ENCODE measurements at regions not wholly inside any gene's neighbourhood (a gene's known extent, or its start where the extent isn't known, plus 50 kb on each side); places are given as distances from the start of the nearest gene placed in this dataset.
A peak's percentile ranks its signal among the peaks of the same experiment; 100 is the strongest.

DNA sequence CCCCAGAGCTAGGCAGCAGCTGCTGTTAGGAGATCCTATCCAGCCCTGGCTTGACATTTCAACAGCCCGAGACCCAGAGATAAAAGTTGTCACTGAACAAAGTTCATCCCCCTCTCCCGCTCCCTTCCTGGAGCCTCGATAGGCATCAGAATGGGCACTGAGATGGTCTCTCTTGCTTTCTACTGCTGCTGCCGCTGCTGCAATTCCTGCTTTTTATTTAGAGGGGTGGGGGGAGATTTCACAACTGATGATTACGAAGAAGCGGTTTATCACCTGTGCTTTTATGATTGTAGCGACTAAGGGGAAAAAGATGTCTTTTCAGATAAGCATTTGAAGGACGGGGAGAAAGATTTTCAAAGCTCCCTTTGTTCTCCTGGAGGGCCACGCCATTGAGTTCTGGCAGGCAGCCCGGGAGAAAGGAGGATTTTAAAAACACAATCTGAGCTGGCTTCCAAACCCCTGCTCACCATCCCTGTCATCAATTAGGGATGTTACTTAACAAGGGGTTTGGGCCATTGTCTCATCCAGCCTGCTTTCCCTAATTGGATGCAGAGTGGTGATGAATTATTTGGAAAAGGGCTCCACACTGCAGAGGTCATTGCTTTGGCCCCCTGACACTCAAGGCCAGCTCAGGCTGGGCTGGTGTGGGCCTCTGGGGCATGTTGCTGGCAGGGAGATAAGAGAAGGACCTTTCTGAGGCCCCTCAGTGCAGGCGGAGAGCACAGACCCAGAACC, 344.7 kb downstream of the BUD13 start:
- H3K27ac ChIP-seq: peak overlapping the region in 3 of 4 donors; percentile 32 to 81 (median 66)
- TF ChIP-seq, protein P1, sequence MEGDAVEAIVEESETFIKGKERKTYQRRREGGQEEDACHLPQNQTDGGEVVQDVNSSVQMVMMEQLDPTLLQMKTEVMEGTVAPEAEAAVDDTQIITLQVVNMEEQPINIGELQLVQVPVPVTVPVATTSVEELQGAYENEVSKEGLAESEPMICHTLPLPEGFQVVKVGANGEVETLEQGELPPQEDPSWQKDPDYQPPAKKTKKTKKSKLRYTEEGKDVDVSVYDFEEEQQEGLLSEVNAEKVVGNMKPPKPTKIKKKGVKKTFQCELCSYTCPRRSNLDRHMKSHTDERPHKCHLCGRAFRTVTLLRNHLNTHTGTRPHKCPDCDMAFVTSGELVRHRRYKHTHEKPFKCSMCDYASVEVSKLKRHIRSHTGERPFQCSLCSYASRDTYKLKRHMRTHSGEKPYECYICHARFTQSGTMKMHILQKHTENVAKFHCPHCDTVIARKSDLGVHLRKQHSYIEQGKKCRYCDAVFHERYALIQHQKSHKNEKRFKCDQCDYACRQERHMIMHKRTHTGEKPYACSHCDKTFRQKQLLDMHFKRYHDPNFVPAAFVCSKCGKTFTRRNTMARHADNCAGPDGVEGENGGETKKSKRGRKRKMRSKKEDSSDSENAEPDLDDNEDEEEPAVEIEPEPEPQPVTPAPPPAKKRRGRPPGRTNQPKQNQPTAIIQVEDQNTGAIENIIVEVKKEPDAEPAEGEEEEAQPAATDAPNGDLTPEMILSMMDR (IDR thresholded peaks at IDR 0.05): no peak
- TF ChIP-seq POLR2A (IDR thresholded peaks at IDR 0.05): no peak
- DNase-seq: peak in 2 of 3 donors; percentile 49 to 62

DNA sequence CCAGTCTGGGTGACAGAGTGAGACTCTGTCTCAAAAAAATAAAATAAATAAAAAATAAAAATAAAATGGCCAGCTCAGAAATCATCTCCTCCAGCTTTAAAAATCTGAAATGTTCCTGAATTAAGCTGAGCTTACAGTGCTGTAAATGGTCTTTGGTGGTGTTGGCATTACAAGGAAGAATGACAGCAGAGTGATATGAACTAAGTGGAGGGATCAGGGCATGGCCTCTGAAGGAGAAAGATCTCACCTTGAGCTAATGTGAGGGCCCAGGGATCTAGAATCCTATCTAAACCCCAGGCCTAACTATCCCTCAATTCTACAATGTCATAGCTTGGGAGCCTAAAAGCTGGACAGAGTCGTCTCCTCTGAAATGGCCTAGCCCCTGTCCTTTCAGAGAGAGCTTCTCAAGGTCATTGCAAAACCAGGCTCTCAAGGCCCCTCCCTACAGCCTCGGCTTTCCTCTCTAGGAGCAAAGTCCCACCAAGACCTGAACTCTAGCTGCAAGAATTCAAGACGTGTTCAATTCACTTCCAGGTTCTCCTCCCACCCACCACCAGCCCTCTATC, 345.4 kb downstream of the BUD13 start:
- H3K27me3 ChIP-seq: no peaks in the 10 kb centered on the region
- H3K9me3 ChIP-seq: no peaks in the 10 kb centered on the region
- no peak overlapping the region for H3K4me3 ChIP-seq
- H3K4me1 ChIP-seq: peaks cover 0 to 32% (median 0%) of the 10 kb centered on the region in 4 donors
- H3K36me3 ChIP-seq: no peaks in the 10 kb centered on the region
- no peak for DNase-seq
- TF ChIP-seq, protein P1 (IDR thresholded peaks at IDR 0.05): no peak
- no peak for TF ChIP-seq POLR2A (IDR thresholded peaks at IDR 0.05)
- H3K27ac ChIP-seq: peak overlapping the region in 3 of 4 donors; percentile 32 to 81 (median 66)

More for the DNA sequence above, 344.7 kb downstream of the BUD13 start:
- Histone ChIP-seq H3K36me3 (no peaks in the 10 kb centered on the region), H3K4me3 (no peak overlapping the region), H3K27me3 (no peaks in the 10 kb centered on the region), H3K4me1 (peaks cover 0 to 26% (median 0%) of the 10 kb centered on the region in 4 donors), H3K9me3 (no peaks in the 10 kb centered on the region)

DNA sequence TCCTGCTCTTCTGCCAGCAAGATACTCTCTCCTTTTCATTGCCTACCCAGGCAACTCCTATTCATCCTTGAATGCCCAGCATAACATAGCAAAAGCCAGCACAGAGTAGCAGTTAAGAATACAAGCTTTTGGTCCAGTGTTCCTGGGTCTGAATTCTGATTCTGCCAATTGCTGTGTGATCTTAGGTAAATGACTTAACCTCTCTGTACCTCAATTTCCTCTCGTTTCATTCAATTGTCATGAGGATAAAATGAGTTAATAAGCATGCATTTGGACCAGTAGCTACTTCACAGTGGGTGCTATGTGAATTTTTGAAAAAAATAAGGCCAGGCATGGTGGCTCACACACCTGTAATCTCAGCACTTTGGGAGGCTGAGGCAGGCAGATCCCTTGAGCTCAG, 346.0 kb downstream of the BUD13 start:
- H3K4me1 ChIP-seq: peaks cover 0 to 34% (median 0%) of the 10 kb centered on the region in 4 donors
- no peaks in the 10 kb centered on the region for H3K9me3 ChIP-seq
- no peak overlapping the region for H3K4me3 ChIP-seq
- H3K36me3 ChIP-seq: no peaks in the 10 kb centered on the region
- TF ChIP-seq, protein P1 (IDR thresholded peaks at IDR 0.05): no peak
- no peak for TF ChIP-seq POLR2A (IDR thresholded peaks at IDR 0.05)
- DNase-seq: no peak
- no peaks in the 10 kb centered on the region for H3K27me3 ChIP-seq
- peak overlapping the region in 1 of 4 donors; percentile 81 for H3K27ac ChIP-seq

DNA sequence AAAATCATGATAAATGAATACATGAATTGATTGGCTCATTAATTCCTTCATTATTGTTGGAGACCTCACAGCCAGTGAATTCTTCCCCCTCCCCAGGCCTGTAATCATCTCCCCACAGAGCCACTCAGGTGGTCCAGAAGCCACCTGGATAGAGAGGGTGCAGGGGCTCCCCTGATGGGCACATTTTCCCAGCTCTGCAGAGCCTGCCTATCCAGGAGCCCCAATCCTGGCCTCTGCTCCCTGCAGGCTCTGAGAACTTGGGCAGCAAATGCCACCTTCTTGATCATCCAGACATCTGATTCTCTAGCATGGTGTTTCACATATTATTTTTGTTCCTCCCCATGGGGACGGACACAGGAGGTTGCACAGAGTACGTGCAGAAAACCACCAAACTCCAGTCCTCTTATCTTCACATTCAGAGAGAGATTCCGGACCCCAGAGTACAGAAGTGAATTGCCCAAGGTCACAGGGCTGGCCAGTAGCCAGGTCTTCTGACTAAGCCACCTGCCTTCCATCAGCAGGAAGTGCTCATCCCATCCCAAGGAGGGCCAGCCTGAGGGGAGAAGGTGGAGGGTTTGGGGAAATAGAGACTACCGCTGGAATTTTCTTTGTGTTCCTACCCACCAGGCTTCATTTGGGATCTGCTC, 348.0 kb downstream of the BUD13 start:
- Histone ChIP-seq H3K9me3 (no peaks in the 10 kb centered on the region), H3K27ac (no peak overlapping the region), H3K4me1 (peaks cover 0 to 41% (median 0%) of the 10 kb centered on the region in 4 donors), H3K27me3 (no peaks in the 10 kb centered on the region), H3K4me3 (no peak overlapping the region), H3K36me3 (no peaks in the 10 kb centered on the region)
- TF ChIP-seq, protein P1 (IDR thresholded peaks at IDR 0.05): no peak
- no peak for TF ChIP-seq POLR2A (IDR thresholded peaks at IDR 0.05)
- DNase-seq: peak in 2 of 3 donors; percentile 71 to 79

DNA sequence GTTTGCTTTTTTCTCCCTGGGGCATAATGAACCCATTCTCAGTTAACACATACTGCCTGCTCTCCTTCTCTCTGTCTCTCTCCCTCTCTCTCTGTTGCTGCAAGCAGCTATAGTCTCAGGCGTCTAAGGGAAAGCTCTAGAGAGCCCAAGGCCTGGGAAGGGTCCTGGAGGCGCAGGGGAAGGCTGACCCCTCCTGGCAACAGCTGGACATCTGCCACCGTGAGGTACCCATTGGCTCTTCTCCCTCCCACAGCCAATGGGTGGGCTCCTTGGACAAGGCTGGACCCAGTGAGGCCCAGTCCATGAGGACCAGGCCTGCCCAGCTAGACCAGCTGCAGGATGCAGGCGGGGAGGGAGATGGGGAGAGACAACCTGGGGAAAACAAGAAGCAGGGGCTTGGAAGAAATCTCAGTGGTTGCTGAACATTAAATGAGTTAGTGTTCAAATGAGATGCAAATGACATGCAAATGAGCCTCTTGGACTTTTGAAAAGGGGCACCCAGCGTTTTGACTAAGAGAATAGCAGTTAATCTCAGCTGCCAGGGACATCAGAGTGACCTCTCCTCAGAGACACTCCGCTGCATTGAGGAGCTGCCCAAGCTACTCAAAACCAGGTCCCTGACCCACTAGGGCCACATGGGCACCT, 349.7 kb downstream of the BUD13 start:
- no peak for TF ChIP-seq POLR2A (IDR thresholded peaks at IDR 0.05)
- TF ChIP-seq, protein P1 (IDR thresholded peaks at IDR 0.05): no peak
- no peaks in the 10 kb centered on the region for H3K9me3 ChIP-seq
- no peak overlapping the region for H3K27ac ChIP-seq
- no peaks in the 10 kb centered on the region for H3K36me3 ChIP-seq
- H3K4me1 ChIP-seq: peaks cover 0 to 34% (median 0%) of the 10 kb centered on the region in 4 donors
- DNase-seq: no peak
- no peak overlapping the region for H3K4me3 ChIP-seq
- H3K27me3 ChIP-seq: no peaks in the 10 kb centered on the region
